HEK293T (cell line): ENCODE measurements at regions not wholly inside any gene's neighbourhood (a gene's known extent, or its start where the extent isn't known, plus 50 kb on each side); places are given as distances from the start of the nearest gene placed in this dataset.

Experiments used
- CTCF ChIA-PET: fragments of 350-600 bp; formaldehyde crosslinking; extraction: SDS; loops from one replicate; lab custom pipeline; 2021; ENCODE audit warnings: antibody characterized with exemption, inconsistent platforms; lab: Yijun Ruan, JAX
- POLR2A ChIA-PET: fragments of 350-600 bp; formaldehyde crosslinking; extraction: SDS; loops from one replicate; lab custom pipeline; 2020; ENCODE audit warnings: antibody characterized with exemption, inconsistent platforms; lab: Yijun Ruan, JAX
- DNase-seq: peaks from one replicate; pipeline ENCODE4 v3.0.0; 2012; ENCODE audit warnings: mixed read lengths; ENCODE audit errors: extremely low spot score
- ARNT ChIP-seq: fragments of 450-650 bp; IDR thresholded peaks from 2 replicates; pipeline ENCODE4 v1.6.1; 2017; ENCODE audit warnings: mild to moderate bottlenecking
- BHLHE40 ChIP-seq: fragments of 450-650 bp; IDR thresholded peaks from 2 replicates; pipeline ENCODE4 v1.6.1; 2016; ENCODE audit warnings: mild to moderate bottlenecking, moderate library complexity, borderline replicate concordance
- CTBP1 ChIP-seq: fragments of 450-650 bp; IDR thresholded peaks from 2 replicates; pipeline ENCODE4 v1.6.1; 2016; ENCODE audit warnings: borderline replicate concordance
- ELF4 ChIP-seq: fragments of 450-650 bp; IDR thresholded peaks from 2 replicates; pipeline ENCODE4 v1.6.1; 2017; ENCODE audit warnings: antibody characterized with exemption
- FOXA1 ChIP-seq: fragments of 450-650 bp; IDR thresholded peaks from 2 replicates; pipeline ENCODE4 v1.6.1; 2016; ENCODE audit warnings: mild to moderate bottlenecking
- FOXK2 ChIP-seq: fragments of 450-650 bp; IDR thresholded peaks from 2 replicates; pipeline ENCODE4 v1.6.1; 2016; ENCODE audit warnings: mild to moderate bottlenecking
- FOXM1 ChIP-seq: fragments of 450-650 bp; IDR thresholded peaks from 2 replicates; pipeline ENCODE4 v1.6.1; 2017; ENCODE audit warnings: mild to moderate bottlenecking, borderline replicate concordance
- HDGF ChIP-seq: fragments of 450-650 bp; IDR thresholded peaks from 2 replicates; pipeline ENCODE4 v1.6.1; 2017; ENCODE audit warnings: antibody characterized with exemption, borderline replicate concordance
- L3MBTL2 ChIP-seq: fragments of 450-650 bp; conservative IDR thresholded peaks from 2 replicates; pipeline ENCODE4 v1.6.1; 2016; ENCODE audit warnings: mild to moderate bottlenecking
- LEF1 ChIP-seq: fragments of 450-650 bp; IDR thresholded peaks from 2 replicates; pipeline ENCODE4 v1.6.1; 2017; ENCODE audit warnings: mild to moderate bottlenecking, borderline replicate concordance
- NFRKB ChIP-seq: fragments of 450-650 bp; IDR thresholded peaks from 2 replicates; pipeline ENCODE4 v1.6.1; 2016; ENCODE audit warnings: mild to moderate bottlenecking, moderate library complexity
- PKNOX1 ChIP-seq: fragments of 450-650 bp; IDR thresholded peaks from 2 replicates; pipeline ENCODE4 v1.6.1; 2016
- SP1 ChIP-seq: fragments of 450-650 bp; IDR thresholded peaks from 2 replicates; pipeline ENCODE4 v1.6.1; 2017
- SUZ12 ChIP-seq: fragments of 450-650 bp; IDR thresholded peaks from 2 replicates; pipeline ENCODE4 v1.6.1; 2016; ENCODE audit warnings: mild to moderate bottlenecking
- TARDBP ChIP-seq: fragments of 450-650 bp; IDR thresholded peaks from 2 replicates; pipeline ENCODE4 v1.6.1; 2016
- ZNF384 ChIP-seq: fragments of 450-650 bp; IDR thresholded peaks from 2 replicates; pipeline ENCODE4 v1.6.1; 2016

GRCh38 chr6:92708270-92708669 is 711.1 kb downstream of the EPHA7 start:
- ChIA-PET CTCF (no interaction called here), POLR2A (no interaction called here)
- TF ChIP-seq NFRKB = no peak
- no peak for TF ChIP-seq ZNF384
- TF ChIP-seq ELF4 = no peak
- TF ChIP-seq LEF1 = no peak
- TF ChIP-seq L3MBTL2 = no peak
- TF ChIP-seq SP1 = no peak
- no peak for TF ChIP-seq HDGF
- DNase-seq = no peak

- no peak for DNase-seq
- CTCF ChIA-PET = no interaction called here
- no peak for TF ChIP-seq HDGF
- TF ChIP-seq NFRKB = no peak
- no peak for TF ChIP-seq FOXK2
- TF ChIP-seq CTBP1 = no peak
- TF ChIP-seq ARNT = no peak
- no peak for TF ChIP-seq LEF1
- TF ChIP-seq L3MBTL2 = no peak
- no peak for TF ChIP-seq SP1
- no peak for TF ChIP-seq PKNOX1
- TF ChIP-seq ELF4 = no peak
- no peak for TF ChIP-seq BHLHE40
- TF ChIP-seq FOXA1 = no peak
- no peak for TF ChIP-seq ZNF384
- no peak for TF ChIP-seq SUZ12
- no peak for TF ChIP-seq TARDBP
- TF ChIP-seq FOXM1 = no peak
- POLR2A ChIA-PET = no interaction called here
Measured at GRCh38 chr6:92706976-92707375, 712.4 kb downstream of the EPHA7 start.

GRCh38 chr6:92701425-92702096 is 717.8 kb downstream of the EPHA7 start:
- no peak for DNase-seq
- TF ChIP-seq HDGF (no peak), SUZ12 (no peak), BHLHE40 (no peak), ZNF384 (no peak), NFRKB (no peak)
- CTCF ChIA-PET = no interaction called here
- POLR2A ChIA-PET = no interaction called here

GRCh38 chr6:92700411-92700810 is 718.9 kb downstream of the EPHA7 start:
- POLR2A ChIA-PET = no interaction called here
- TF ChIP-seq NFRKB (no peak), PKNOX1 (no peak), HDGF (no peak), ZNF384 (no peak), ELF4 (no peak), SP1 (no peak), FOXM1 (no peak), SUZ12 (no peak), BHLHE40 (no peak), ARNT (no peak), L3MBTL2 (no peak), FOXK2 (no peak), TARDBP (no peak), CTBP1 (no peak)
- no peak for DNase-seq
- CTCF ChIA-PET = no interaction called here

- ChIA-PET POLR2A (no interaction called here), CTCF (no interaction called here)
- DNase-seq = no peak
- TF ChIP-seq NFRKB (no peak), PKNOX1 (no peak), LEF1 (no peak), TARDBP (no peak), ARNT (no peak), L3MBTL2 (no peak), HDGF (no peak), CTBP1 (no peak), FOXM1 (no peak), ZNF384 (no peak), FOXK2 (no peak), BHLHE40 (no peak)
Measured at GRCh38 chr6:92690997-92691599, 728.3 kb downstream of the EPHA7 start.

GRCh38 chr6:92688342-92688741 is 731.0 kb downstream of the EPHA7 start:
- TF ChIP-seq LEF1 (no peak), NFRKB (no peak), FOXK2 (no peak)
- ChIA-PET POLR2A (no interaction called here), CTCF (no interaction called here)
- no peak for DNase-seq

- CTCF ChIA-PET = no interaction called here
- POLR2A ChIA-PET = no interaction called here
- no peak for TF ChIP-seq FOXK2
- no peak for TF ChIP-seq SP1
- TF ChIP-seq TARDBP = no peak
- no peak for TF ChIP-seq FOXM1
- TF ChIP-seq ELF4 = no peak
- TF ChIP-seq ARNT = no peak
- no peak for TF ChIP-seq BHLHE40
- TF ChIP-seq CTBP1 = no peak
- no peak for TF ChIP-seq NFRKB
- no peak for TF ChIP-seq ZNF384
- DNase-seq = no peak
Measured at GRCh38 chr6:92687278-92687677, 732.1 kb downstream of the EPHA7 start.
